GM23248 (cell line): ENCODE measurements at regions not wholly inside any gene's neighbourhood (a gene's known extent, or its start where the extent isn't known, plus 50 kb on each side); places are given as distances from the start of the nearest gene placed in this dataset.

Source experiments
- EZH2 ChIP-seq: fragments of 200-600 bp; sonication (generic); IDR thresholded peaks from 2 replicates; pipeline ENCODE4 v1.6.1; 2018; ENCODE audit warnings: antibody characterized with exemption, mild to moderate bottlenecking; ENCODE audit not compliant: insufficient read depth, poor library complexity, severe bottlenecking
- EZH2phosphoT487 ChIP-seq: fragments of 200-600 bp; sonication (generic); IDR thresholded peaks from 2 replicates; pipeline ENCODE4 v1.6.1; 2018; ENCODE audit warnings: antibody characterized with exemption, moderate library complexity, mild to moderate bottlenecking, low read depth; ENCODE audit not compliant: insufficient read depth

DNA sequence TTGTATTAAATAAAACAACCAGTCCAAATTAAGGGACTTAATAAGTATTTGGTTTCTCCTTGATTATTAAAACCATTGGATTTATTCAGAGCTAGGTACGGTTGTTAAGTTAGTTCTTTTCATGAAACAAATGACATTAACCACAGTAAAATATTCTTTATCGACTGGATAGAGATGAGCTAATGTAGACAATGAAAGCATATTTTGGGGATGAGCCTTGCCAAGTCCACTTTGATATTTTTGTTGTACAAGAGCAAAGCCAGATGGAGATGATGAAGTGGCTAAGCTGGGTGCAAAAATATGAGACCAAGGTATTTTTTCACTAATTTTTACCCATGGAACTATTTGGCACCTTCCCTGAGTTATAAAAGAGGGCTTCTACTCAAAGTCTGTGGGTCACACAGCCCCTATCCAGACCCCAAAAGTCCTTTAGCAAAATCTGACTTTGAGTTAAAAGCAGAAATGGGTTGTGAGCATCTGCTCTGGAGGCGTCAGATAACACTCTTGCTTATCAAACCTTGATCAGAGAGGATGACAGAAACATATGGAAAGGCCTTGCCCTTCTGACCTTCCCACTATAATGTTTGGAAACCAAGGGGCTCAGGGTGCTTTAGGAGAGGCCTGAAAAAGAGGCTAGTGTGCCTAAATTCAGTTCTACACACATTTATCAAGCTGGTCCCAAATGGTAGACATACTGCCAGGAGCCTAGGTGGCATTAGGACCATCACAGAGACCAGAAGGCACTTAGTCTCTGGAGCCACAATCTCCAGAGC, 456.8 kb downstream of the MTX2 start:
- TF ChIP-seq EZH2 (no peak), EZH2phosphoT487 (no peak)
